Calu3 (cell line): ENCODE measurements at regions not wholly inside any gene's neighbourhood (a gene's known extent, or its start where the extent isn't known, plus 50 kb on each side); places are given as distances from the start of the nearest gene placed in this dataset.

Experiments used
- BruUV-seq: library from RNA; stranded (reverse); fragments of 400-500 nt; replicated peaks from 2 replicates; lab custom pipeline; 2021; lab: Mats Ljungman, UMichigan
- CTCF ChIA-PET: fragments of 300-600 bp; sonication (Branson Sonifier 250); formaldehyde crosslinking; loops from one replicate; lab custom pipeline; 2022; ENCODE audit warnings: antibody characterized with exemption; lab: Charles Lee
- DNase-seq: peaks from one replicate; pipeline ENCODE4 v3.0.0; 2022
- H3K27ac Mint-ChIP-seq: one replicate; pipeline ENCODE4 v1.8.0; 2022; ENCODE audit warnings: mixed read lengths; ENCODE audit not compliant: unreplicated experiment
- H3K27me3 Mint-ChIP-seq: one replicate; pipeline ENCODE4 v1.8.0; 2022; ENCODE audit warnings: mixed read lengths; ENCODE audit not compliant: unreplicated experiment
- H3K36me3 Mint-ChIP-seq: one replicate; pipeline ENCODE4 v1.8.0; 2022; ENCODE audit warnings: mild to moderate bottlenecking, moderate library complexity, mixed read lengths; ENCODE audit not compliant: insufficient read depth, unreplicated experiment
- H3K4me1 Mint-ChIP-seq: one replicate; pipeline ENCODE4 v1.8.0; 2022; ENCODE audit warnings: mild to moderate bottlenecking, low read depth, mixed read lengths; ENCODE audit not compliant: unreplicated experiment
- H3K4me3 Mint-ChIP-seq: one replicate; pipeline ENCODE4 v1.8.0; 2022; ENCODE audit warnings: mild to moderate bottlenecking, low read depth, moderate library complexity, mixed read lengths; ENCODE audit not compliant: unreplicated experiment
- H3K9me3 Mint-ChIP-seq: one replicate; pipeline ENCODE4 v1.8.0; 2022; ENCODE audit warnings: low read depth, mixed read lengths; ENCODE audit not compliant: unreplicated experiment
- intact Hi-C: fragments of 100-400 bp; cut with micrococcal nuclease; formaldehyde crosslinking; loops from one replicate; pipeline ENCODE4 v1.10.0; 2022; ENCODE audit not compliant: unreplicated experiment
- TF ChIP-seq, protein P1 (sequence below): fragments of 200-600 bp; IDR thresholded peaks from one replicate; pipeline ENCODE4 v1.8.0; 2022; ENCODE audit warnings: antibody characterized with exemption; ENCODE audit not compliant: unreplicated experiment

DNA sequence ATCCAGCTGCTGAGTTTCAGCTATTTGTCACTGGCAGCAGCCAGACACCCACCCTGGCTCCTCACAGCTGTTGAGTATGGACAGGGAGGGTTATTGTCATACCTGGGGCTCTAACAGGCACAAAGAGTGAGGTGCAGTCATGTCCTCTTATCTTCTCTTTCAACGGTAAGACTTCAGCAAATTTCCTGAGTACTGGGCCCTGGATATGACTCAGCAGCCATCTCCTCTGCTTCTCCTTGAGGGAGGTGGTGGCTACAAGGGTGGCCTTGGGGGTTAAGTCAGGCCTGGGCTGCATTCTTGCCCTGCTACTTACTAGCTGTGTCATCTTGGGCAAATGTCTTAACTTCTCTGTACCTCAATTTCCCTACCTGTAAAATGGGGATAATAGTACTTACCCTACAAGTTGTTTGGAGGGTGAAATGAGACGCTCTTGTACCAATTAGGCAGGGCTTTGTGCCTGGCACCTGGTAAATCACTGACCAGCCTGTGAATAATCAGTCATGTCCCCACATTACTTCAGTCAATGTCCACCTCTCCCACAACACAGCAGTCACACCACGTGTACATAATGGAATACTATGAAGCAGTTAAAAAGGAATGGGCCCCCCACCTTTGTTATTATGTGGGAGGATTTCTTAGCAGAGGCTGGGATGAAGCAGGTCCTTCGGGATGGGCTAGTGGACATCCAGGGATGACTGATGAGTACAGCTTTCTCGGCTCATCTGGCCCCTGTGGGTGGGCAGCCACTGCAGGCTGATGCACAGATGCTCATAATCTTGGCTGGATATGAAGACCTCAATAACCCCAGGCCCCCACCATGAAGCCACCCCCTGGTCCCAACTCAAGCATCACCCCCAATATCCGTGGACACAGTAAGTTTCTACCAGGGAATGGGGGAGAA lies 528.8 kb downstream of the SHQ1 start:
- Mint-ChIP-seq H3K9me3 (no peaks in the 10 kb centered on the region), H3K4me1 (no peaks in the 10 kb centered on the region), H3K36me3 (no peaks in the 10 kb centered on the region), H3K27ac (no peak overlapping the region), H3K27me3 (no peaks in the 10 kb centered on the region), H3K4me3 (no peak overlapping the region)
- intact Hi-C loops, result no loop called here
- BruUV-seq, result no TSS peak
- TF ChIP-seq, protein P1, sequence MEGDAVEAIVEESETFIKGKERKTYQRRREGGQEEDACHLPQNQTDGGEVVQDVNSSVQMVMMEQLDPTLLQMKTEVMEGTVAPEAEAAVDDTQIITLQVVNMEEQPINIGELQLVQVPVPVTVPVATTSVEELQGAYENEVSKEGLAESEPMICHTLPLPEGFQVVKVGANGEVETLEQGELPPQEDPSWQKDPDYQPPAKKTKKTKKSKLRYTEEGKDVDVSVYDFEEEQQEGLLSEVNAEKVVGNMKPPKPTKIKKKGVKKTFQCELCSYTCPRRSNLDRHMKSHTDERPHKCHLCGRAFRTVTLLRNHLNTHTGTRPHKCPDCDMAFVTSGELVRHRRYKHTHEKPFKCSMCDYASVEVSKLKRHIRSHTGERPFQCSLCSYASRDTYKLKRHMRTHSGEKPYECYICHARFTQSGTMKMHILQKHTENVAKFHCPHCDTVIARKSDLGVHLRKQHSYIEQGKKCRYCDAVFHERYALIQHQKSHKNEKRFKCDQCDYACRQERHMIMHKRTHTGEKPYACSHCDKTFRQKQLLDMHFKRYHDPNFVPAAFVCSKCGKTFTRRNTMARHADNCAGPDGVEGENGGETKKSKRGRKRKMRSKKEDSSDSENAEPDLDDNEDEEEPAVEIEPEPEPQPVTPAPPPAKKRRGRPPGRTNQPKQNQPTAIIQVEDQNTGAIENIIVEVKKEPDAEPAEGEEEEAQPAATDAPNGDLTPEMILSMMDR, result no peak
- DNase-seq, result no peak
- CTCF ChIA-PET, result interaction anchor here (1.0 kb wide), 1 partner anchor 12 kb away, joined by 4 read pairs; no protein-coding TSS in a partner anchor

DNA sequence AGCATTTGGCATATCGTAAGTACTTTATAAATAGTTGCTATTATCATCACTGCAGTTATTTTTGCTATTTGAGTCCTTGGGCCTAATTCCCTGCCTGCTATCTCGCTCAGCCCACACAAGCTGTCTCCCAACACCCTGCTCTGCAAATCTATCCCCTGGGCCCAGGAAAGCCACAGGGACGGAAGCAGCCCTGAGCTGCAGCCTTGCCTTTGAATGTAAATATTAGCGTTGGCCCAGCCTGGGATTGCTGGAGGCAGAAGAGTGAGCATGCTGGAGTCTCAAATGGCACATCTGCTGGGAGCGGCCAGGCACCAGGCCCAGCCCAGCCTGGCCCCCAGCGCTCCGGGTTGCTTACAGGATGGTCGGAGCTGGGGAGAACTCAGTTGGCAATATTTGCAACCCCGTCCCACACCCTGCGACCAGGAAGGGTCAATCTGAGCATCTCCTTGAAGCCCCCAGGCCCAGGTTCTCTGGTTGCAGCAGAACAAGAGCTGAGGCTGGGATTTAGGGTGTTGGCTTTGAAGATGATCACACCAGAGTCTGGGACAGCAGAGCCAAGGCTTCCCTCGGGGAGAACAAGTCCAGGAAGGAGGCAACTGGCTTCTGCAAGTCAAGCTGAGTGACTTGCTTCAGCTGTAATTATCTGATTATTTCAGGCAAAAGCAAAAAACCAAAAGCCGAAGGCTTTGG lies 529.6 kb downstream of the SHQ1 start:
- TF ChIP-seq, protein P1, result no peak
- H3K27me3 Mint-ChIP-seq, result no peaks in the 10 kb centered on the region
- H3K4me1 Mint-ChIP-seq, result no peaks in the 10 kb centered on the region
- CTCF ChIA-PET, result interaction anchor here (1.0 kb wide), 1 partner anchor 12 kb away, joined by 4 read pairs; no protein-coding TSS in a partner anchor
- DNase-seq, result no peak
- BruUV-seq, result no TSS peak
- no peaks in the 10 kb centered on the region for H3K9me3 Mint-ChIP-seq
- intact Hi-C loops, result no loop called here
- no peak overlapping the region for H3K27ac Mint-ChIP-seq
- H3K36me3 Mint-ChIP-seq, result no peaks in the 10 kb centered on the region
- no peak overlapping the region for H3K4me3 Mint-ChIP-seq

DNA sequence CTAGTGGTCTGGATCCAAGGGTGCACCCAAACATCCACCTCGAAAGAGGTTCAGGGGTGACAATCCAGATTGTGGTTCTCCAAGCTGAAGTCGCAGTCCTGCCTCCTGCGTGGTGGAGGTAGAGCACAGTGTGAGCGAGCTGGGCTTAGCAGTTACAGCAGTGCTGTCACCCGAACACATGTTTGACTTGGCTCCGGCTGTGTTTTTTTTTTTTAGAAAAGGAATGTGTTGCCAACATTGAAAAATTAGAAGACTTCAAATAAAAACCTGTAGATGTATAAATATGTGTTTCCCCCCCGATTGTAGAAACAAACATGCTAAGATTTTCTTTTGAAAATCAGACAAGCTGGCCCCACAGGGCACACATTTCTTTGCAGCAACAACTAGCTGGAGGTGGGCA lies 530.8 kb downstream of the SHQ1 start:
- Mint-ChIP-seq H3K4me1 (no peaks in the 10 kb centered on the region), H3K27ac (no peak overlapping the region), H3K9me3 (no peaks in the 10 kb centered on the region), H3K36me3 (no peaks in the 10 kb centered on the region), H3K4me3 (no peak overlapping the region), H3K27me3 (no peaks in the 10 kb centered on the region)
- DNase-seq, result no peak
- TF ChIP-seq, protein P1, result no peak
- intact Hi-C loops, result no loop called here
- no TSS peak for BruUV-seq
- CTCF ChIA-PET, result interaction anchor here (0.6 to 0.7 kb wide), 2 partner anchors 30 to 502 kb away, joined by 3 read pairs; no protein-coding TSS in a partner anchor

DNA sequence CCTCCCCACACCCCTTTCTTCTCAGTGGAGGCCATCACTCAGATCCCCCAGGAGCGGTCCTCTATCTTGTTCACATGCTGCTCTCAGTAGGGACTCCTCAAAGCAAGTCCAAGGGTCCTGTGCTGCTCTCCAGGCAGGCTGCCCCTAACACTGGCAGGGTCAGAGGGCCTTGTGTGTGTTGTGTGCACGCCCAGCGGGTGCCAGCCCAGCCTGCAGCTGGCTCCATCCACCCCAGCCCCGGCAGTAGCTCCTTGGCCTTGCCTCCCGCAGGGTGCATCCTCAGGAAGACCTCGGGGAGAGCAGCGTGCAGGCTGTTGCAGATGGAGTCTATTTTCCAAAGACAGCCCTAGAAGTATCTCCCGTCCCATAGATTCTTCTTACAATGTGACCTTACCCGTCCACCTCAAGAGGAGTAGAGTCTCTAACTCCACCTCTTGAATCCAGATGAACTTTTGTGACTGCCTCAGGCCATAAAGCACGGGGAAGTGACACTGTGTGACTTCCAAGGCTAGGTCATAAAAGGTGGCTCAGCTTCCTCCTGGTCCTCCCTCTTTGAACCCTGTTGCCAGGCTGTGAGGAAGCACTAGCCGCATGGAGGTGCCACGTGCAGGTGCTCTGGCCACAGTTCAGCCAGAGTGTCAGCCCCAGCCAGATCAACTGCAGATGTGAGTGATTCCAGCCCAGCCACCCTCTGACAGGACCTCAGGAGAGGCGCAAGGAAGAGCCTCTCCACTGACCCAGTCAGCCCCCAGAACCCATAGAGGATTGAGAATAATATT lies 531.6 kb downstream of the SHQ1 start:
- Mint-ChIP-seq H3K27ac (no peak overlapping the region), H3K9me3 (no peaks in the 10 kb centered on the region), H3K27me3 (peaks cover 3% of the 10 kb centered on the region), H3K36me3 (no peaks in the 10 kb centered on the region), H3K4me1 (no peaks in the 10 kb centered on the region), H3K4me3 (no peak overlapping the region)
- intact Hi-C loops, result no loop called here
- no peak for DNase-seq
- no TSS peak for BruUV-seq
- TF ChIP-seq, protein P1, result no peak
- CTCF ChIA-PET, result interaction anchor here (0.6 to 0.7 kb wide), 2 partner anchors 502 to 1104 kb away, joined by 3 read pairs; no protein-coding TSS in a partner anchor
